ENCODE measurements at regions not wholly inside any gene's neighbourhood (a gene's known extent, or its start where the extent isn't known, plus 50 kb on each side); places are given as distances from the start of the nearest gene placed in this dataset.

GRCh38 chr10:61545170-61545569 lies 92.0 kb upstream of the TMEM26 start:
- TF ChIP-seq CTCF (IDR thresholded peaks at IDR 0.05) = no peak
- TF ChIP-seq POLR2A (IDR thresholded peaks at IDR 0.05) = no peak

Measured in uterus (tissue), 2 donors.